Mesenchymal stem cell (in vitro differentiated cells and primary cell): ENCODE measurements at regions not wholly inside any gene's neighbourhood (a gene's known extent, or its start where the extent isn't known, plus 50 kb on each side); places are given as distances from the start of the nearest gene placed in this dataset.
"Not testable (repeated sequence)": the region's sequence is repeated elsewhere in the genome, so short reads cannot be mapped to it uniquely, and the experiment has no call there.

Experiments
- DNase-seq: peaks from one replicate; pipeline ENCODE4 v3.0.0-alpha.2; 2013
- H2AFZ ChIP-seq: one replicate; pipeline ENCODE4 v1.6.1; 2013; ENCODE audit warnings: low read depth, mild to moderate bottlenecking, control low read depth, inconsistent platforms, low read length, moderate library complexity
- H2AK5ac ChIP-seq: 2 replicates; pipeline ENCODE4 v1.6.1; 2013; ENCODE audit warnings: low read length, moderate library complexity, mild to moderate bottlenecking, inconsistent platforms; ENCODE audit not compliant: severe bottlenecking
- H2BK120ac ChIP-seq: one replicate; pipeline ENCODE4 v1.6.1; 2013; ENCODE audit warnings: low read depth, mild to moderate bottlenecking, inconsistent platforms, low read length, moderate library complexity
- H2BK12ac ChIP-seq, 2 experiments: one replicate each; pipeline ENCODE4 v1.6.1; 2013; ENCODE audit warnings: inconsistent platforms in 2 of 2, low read length in 2 of 2, mild to moderate bottlenecking in 2 of 2, moderate library complexity in 2 of 2, control low read depth in 1 of 2
- H2BK15ac ChIP-seq: one replicate; pipeline ENCODE4 v1.6.1; 2013; ENCODE audit warnings: mild to moderate bottlenecking, low read depth, inconsistent platforms; ENCODE audit not compliant: poor library complexity, severe bottlenecking
- H2BK5ac ChIP-seq: 2 replicates; pipeline ENCODE4 v1.6.1; 2013; ENCODE audit warnings: low read depth, mild to moderate bottlenecking, low read length, control low read depth, inconsistent platforms; ENCODE audit not compliant: poor library complexity, severe bottlenecking
- H3K14ac ChIP-seq, 2 experiments: one replicate each; pipeline ENCODE4 v1.6.1; 2013; ENCODE audit warnings: inconsistent platforms in 2 of 2, low read length in 2 of 2, control low read depth in 1 of 2, mild to moderate bottlenecking in 1 of 2, moderate library complexity in 1 of 2
- H3K18ac ChIP-seq, 2 experiments: one replicate each; pipeline ENCODE4 v1.6.1; 2013; ENCODE audit warnings: inconsistent platforms in 2 of 2, low read length in 2 of 2, control low read depth in 1 of 2, low read depth in 1 of 2, mild to moderate bottlenecking in 1 of 2
- H3K23ac ChIP-seq, 2 experiments: one replicate each; pipeline ENCODE4 v1.6.1; 2013; ENCODE audit warnings: inconsistent platforms in 2 of 2, low read length in 2 of 2, mild to moderate bottlenecking in 2 of 2, moderate library complexity in 2 of 2, control low read depth in 1 of 2
- H3K27ac ChIP-seq: 2 replicates; pipeline ENCODE4 v1.5.1; 2013; ENCODE audit warnings: mild to moderate bottlenecking, moderate library complexity, low read length, control low read depth, inconsistent platforms; ENCODE audit not compliant: poor library complexity, severe bottlenecking
- H3K27me3 ChIP-seq, 2 experiments: 2 replicates each; pipeline versions ENCODE4 v1.6.1 to v1.7.0; 2013; ENCODE audit warnings: low read length in 2 of 2, mild to moderate bottlenecking in 2 of 2, moderate library complexity in 2 of 2, control low read depth in 1 of 2, inconsistent platforms in 1 of 2; ENCODE audit not compliant: control insufficient read depth in 1 of 2, insufficient read depth in 1 of 2
- H3K36me3 ChIP-seq, 2 experiments: 2 replicates each; pipeline versions ENCODE4 v1.6.1 to v1.7.0; 2013; ENCODE audit warnings: low read length in 2 of 2, control low read depth in 1 of 2, inconsistent platforms in 1 of 2, low read depth in 1 of 2, mild to moderate bottlenecking in 1 of 2; ENCODE audit not compliant: insufficient read depth in 2 of 2, control insufficient read depth in 1 of 2
- H3K4ac ChIP-seq, 2 experiments: one replicate each; pipeline ENCODE4 v1.6.1; 2013; ENCODE audit warnings: inconsistent platforms in 2 of 2, low read length in 2 of 2, mild to moderate bottlenecking in 2 of 2, moderate library complexity in 2 of 2, control low read depth in 1 of 2, low read depth in 1 of 2
- H3K4me1 ChIP-seq: 2 replicates; pipeline ENCODE4 v1.6.1; 2013; ENCODE audit warnings: low read depth, low read length, control low read depth; ENCODE audit not compliant: control insufficient read depth, insufficient read depth
- H3K4me2 ChIP-seq: 2 replicates; pipeline ENCODE4 v1.6.1; 2013; ENCODE audit warnings: low read length, mild to moderate bottlenecking, inconsistent platforms; ENCODE audit not compliant: poor library complexity, severe bottlenecking
- H3K4me3 ChIP-seq, 2 experiments: 2 replicates each; pipeline versions ENCODE4 v1.5.1 to v1.7.0; 2013; ENCODE audit warnings: low read length in 2 of 2, mild to moderate bottlenecking in 2 of 2, control low read depth in 1 of 2, low read depth in 1 of 2; ENCODE audit not compliant: insufficient read depth in 1 of 2
- H3K79me1 ChIP-seq: replicated peaks from 2 replicates; pipeline ENCODE4 v1.6.1; 2013; ENCODE audit warnings: mild to moderate bottlenecking, control low read depth, low read length, inconsistent platforms; ENCODE audit not compliant: poor library complexity, severe bottlenecking
- H3K9ac ChIP-seq: 2 replicates; pipeline ENCODE4 v1.7.0; 2013; ENCODE audit warnings: mild to moderate bottlenecking, low read length, moderate library complexity
- H3K9me3 ChIP-seq: 2 replicates; pipeline ENCODE4 v1.7.0; 2013; ENCODE audit warnings: mild to moderate bottlenecking, low read length; ENCODE audit not compliant: control insufficient read depth
- H4K8ac ChIP-seq: one replicate; pipeline ENCODE4 v1.6.1; 2013; ENCODE audit warnings: inconsistent platforms, mild to moderate bottlenecking, low read length, moderate library complexity
- H4K91ac ChIP-seq: one replicate; pipeline ENCODE4 v1.6.1; 2013; ENCODE audit warnings: mild to moderate bottlenecking, low read length, inconsistent platforms
- WGBS: methylation state at CpG from one replicate; pipeline ENCODE4 v1.1.7; 2013; ENCODE audit warnings: mixed read lengths; 5-methylcytosine and 5-hydroxymethylcytosine counted together

- Histone ChIP-seq H3K9ac (no peak overlapping the region), H3K27ac (no peak overlapping the region), H3K4ac (no peak overlapping the region), H2BK120ac (no peak overlapping the region), H3K79me1 (no peaks in the 10 kb centered on the region), H2BK5ac (no peak overlapping the region), H3K36me3 (no peaks in the 10 kb centered on the region), H4K8ac (no peak overlapping the region), H3K18ac (no peak overlapping the region), H3K9me3 (peaks cover 4% of the 10 kb centered on the region), H4K91ac (no peak overlapping the region), H2BK12ac (no peak overlapping the region), H3K27me3 (no peaks in the 10 kb centered on the region), H3K23ac (no peak overlapping the region), H3K14ac (no peak overlapping the region), H2AK5ac (no peak overlapping the region), H3K4me2 (no peak overlapping the region), H3K4me1 (no peaks in the 10 kb centered on the region), H2BK15ac (no peak overlapping the region), H2AFZ (no peak overlapping the region), H3K4me3 (no peak overlapping the region)
- DNase-seq: no peak
- 86% methylated on average over 10 of the region's 10 CpGs for WGBS
Observed at GRCh38 chr6:90885611-90886056, 298.8 kb upstream of the MAP3K7 start.

GRCh38 chr6:90885137-90885536, 298.3 kb upstream of the MAP3K7 start:
- H2AFZ ChIP-seq, H2AK5ac ChIP-seq, H3K27ac ChIP-seq, H3K27me3 ChIP-seq, H3K9me3 ChIP-seq, H3K14ac ChIP-seq, H3K36me3 ChIP-seq, H3K79me1 ChIP-seq, H3K23ac ChIP-seq, H4K91ac ChIP-seq, H3K4me2 ChIP-seq, H4K8ac ChIP-seq, H3K4ac ChIP-seq, H2BK15ac ChIP-seq, H3K4me3 ChIP-seq, H2BK5ac ChIP-seq, DNase-seq, H3K18ac ChIP-seq, H3K4me1 ChIP-seq, H2BK12ac ChIP-seq, H2BK120ac ChIP-seq, H3K9ac ChIP-seq: not testable (repeated sequence)
- WGBS: 62% methylated on average over 2 of the region's 4 CpGs

GRCh38 chr6:90877616-90878015, 290.7 kb upstream of the MAP3K7 start:
- no peak overlapping the region for H2BK120ac ChIP-seq
- H2BK5ac ChIP-seq: no peak overlapping the region
- no peak overlapping the region for H3K4me2 ChIP-seq
- H3K23ac ChIP-seq: no peak overlapping the region
- peaks cover 8% of the 10 kb centered on the region for H3K9me3 ChIP-seq
- H2AFZ ChIP-seq: no peak overlapping the region
- H3K4me1 ChIP-seq: no peaks in the 10 kb centered on the region
- H3K4ac ChIP-seq: no peak overlapping the region
- no peaks in the 10 kb centered on the region for H3K79me1 ChIP-seq
- H3K9ac ChIP-seq: no peak overlapping the region
- 98% methylated on average over 2 of the region's 3 CpGs for WGBS
- H4K91ac ChIP-seq: no peak overlapping the region
- H3K4me3 ChIP-seq: no peak overlapping the region
- H3K27ac ChIP-seq: no peak overlapping the region
- H2BK12ac ChIP-seq: no peak overlapping the region
- no peaks in the 10 kb centered on the region for H3K36me3 ChIP-seq
- H3K14ac ChIP-seq: no peak overlapping the region
- no peak overlapping the region for H2BK15ac ChIP-seq
- no peak overlapping the region for H3K18ac ChIP-seq
- H4K8ac ChIP-seq: no peak overlapping the region
- peaks cover 0 to 4% of the 10 kb centered on the region in 2 experiments for H3K27me3 ChIP-seq
- H2AK5ac ChIP-seq: no peak overlapping the region
- no peak for DNase-seq

- WGBS: 80% methylated on average over 3 of the region's 4 CpGs
- Histone ChIP-seq H4K8ac (no peak overlapping the region), H3K9me3 (peaks cover 8% of the 10 kb centered on the region), H2AK5ac (no peak overlapping the region), H3K36me3 (no peaks in the 10 kb centered on the region), H4K91ac (no peak overlapping the region), H3K27me3 (peaks cover 0 to 4% of the 10 kb centered on the region in 2 experiments), H3K9ac (no peak overlapping the region), H3K14ac (no peak overlapping the region), H3K4me3 (no peak overlapping the region), H3K27ac (no peak overlapping the region), H3K23ac (no peak overlapping the region), H3K4me2 (no peak overlapping the region), H2BK15ac (no peak overlapping the region), H3K4me1 (no peaks in the 10 kb centered on the region), H2AFZ (no peak overlapping the region), H3K4ac (no peak overlapping the region), H2BK120ac (no peak overlapping the region), H3K79me1 (no peaks in the 10 kb centered on the region), H2BK5ac (no peak overlapping the region), H2BK12ac (no peak overlapping the region), H3K18ac (no peak overlapping the region)
- DNase-seq: no peak
Observed at GRCh38 chr6:90874931-90875330, 288.1 kb upstream of the MAP3K7 start.
